ENCODE measurements at regions not wholly inside any gene's neighbourhood (a gene's known extent, or its start where the extent isn't known, plus 50 kb on each side); places are given as distances from the start of the nearest gene placed in this dataset.

DNA sequence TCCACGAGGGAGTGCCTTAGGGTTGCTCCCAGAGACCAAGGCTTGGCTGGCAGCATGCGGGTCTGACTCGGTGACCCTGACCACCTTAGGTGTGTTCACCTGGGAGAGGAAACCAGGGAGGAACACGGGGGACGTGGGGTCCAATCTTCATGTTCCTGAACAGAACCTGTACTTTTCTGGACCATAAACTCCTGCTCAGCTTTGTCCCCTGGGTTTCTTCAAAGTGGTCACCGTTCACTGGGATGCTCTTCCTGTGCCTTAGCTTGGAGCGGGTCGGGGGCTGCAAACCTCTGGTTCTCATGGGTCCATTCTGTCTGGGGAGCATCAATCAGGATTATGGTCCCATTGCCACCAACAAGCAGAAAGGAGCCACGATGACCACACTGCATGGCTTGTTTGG, 333.5 kb downstream of the QKI start:
- TF ChIP-seq SIN3A (IDR thresholded peaks at IDR 0.05; ENCODE audit: borderline replicate concordance, insufficient read depth, low read length) (no peak), POLR2AphosphoS5 (IDR thresholded peaks at IDR 0.05; ENCODE audit: low read depth, low read length) (no peak), TAF1 (IDR thresholded peaks at IDR 0.05; ENCODE audit: borderline replicate concordance, insufficient read depth, low read length) (no peak)
- TF ChIP-seq, protein P1, sequence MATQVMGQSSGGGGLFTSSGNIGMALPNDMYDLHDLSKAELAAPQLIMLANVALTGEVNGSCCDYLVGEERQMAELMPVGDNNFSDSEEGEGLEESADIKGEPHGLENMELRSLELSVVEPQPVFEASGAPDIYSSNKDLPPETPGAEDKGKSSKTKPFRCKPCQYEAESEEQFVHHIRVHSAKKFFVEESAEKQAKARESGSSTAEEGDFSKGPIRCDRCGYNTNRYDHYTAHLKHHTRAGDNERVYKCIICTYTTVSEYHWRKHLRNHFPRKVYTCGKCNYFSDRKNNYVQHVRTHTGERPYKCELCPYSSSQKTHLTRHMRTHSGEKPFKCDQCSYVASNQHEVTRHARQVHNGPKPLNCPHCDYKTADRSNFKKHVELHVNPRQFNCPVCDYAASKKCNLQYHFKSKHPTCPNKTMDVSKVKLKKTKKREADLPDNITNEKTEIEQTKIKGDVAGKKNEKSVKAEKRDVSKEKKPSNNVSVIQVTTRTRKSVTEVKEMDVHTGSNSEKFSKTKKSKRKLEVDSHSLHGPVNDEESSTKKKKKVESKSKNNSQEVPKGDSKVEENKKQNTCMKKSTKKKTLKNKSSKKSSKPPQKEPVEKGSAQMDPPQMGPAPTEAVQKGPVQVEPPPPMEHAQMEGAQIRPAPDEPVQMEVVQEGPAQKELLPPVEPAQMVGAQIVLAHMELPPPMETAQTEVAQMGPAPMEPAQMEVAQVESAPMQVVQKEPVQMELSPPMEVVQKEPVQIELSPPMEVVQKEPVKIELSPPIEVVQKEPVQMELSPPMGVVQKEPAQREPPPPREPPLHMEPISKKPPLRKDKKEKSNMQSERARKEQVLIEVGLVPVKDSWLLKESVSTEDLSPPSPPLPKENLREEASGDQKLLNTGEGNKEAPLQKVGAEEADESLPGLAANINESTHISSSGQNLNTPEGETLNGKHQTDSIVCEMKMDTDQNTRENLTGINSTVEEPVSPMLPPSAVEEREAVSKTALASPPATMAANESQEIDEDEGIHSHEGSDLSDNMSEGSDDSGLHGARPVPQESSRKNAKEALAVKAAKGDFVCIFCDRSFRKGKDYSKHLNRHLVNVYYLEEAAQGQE (IDR thresholded peaks at IDR 0.05; ENCODE audit: insufficient read depth in 1 of 2, low read depth in 2 of 2, low read length in 2 of 2), result no peak
